ENCODE measurements at regions not wholly inside any gene's neighbourhood (a gene's known extent, or its start where the extent isn't known, plus 50 kb on each side); places are given as distances from the start of the nearest gene placed in this dataset.

- TF ChIP-seq CTCF (IDR thresholded peaks at IDR 0.05) = no peak
- no peak for TF ChIP-seq POLR2A (IDR thresholded peaks at IDR 0.05)
These were observed 57.3 kb upstream of the RND3 start for GRCh38 chr2:150544731-150545130.
